ENCODE measurements at regions not wholly inside any gene's neighbourhood (a gene's known extent, or its start where the extent isn't known, plus 50 kb on each side); places are given as distances from the start of the nearest gene placed in this dataset.

DNA sequence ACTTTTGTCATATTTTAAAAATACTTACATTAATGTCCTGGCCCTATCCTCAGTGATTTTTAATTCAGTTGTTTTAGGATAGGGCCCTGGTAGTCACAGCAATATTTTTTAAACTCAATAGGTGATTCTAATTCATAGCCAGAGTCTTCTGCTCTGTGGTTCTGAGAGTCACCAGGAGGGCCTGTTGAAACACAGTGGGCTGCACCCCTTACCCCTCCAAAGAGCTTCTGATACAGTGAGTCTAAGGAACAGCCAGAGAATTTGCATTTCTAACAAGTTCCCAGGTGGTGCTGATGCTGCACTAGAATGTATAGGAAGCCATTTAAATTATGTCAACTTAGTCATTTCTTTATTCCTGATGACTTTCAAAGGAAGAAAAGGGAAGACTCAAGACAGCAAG lies 458.3 kb upstream of the ARRDC3 start:
- no peak for TF ChIP-seq CTCF (IDR thresholded peaks at IDR 0.05)
- DNase-seq (ENCODE audit: low spot score) (no peak), ATAC-seq (ENCODE audit: low FRiP score) (no peak)

- TF ChIP-seq CTCF (IDR thresholded peaks at IDR 0.05) = no peak
- no peak for ATAC-seq (ENCODE audit: low FRiP score)
- DNase-seq (ENCODE audit: low spot score) = no peak
Measured at GRCh38 chr5:91840412-91840811, 457.3 kb upstream of the ARRDC3 start.

GRCh38 chr5:91839721-91840120 lies 456.6 kb upstream of the ARRDC3 start:
- ATAC-seq (ENCODE audit: low FRiP score) (no peak), DNase-seq (ENCODE audit: low spot score) (no peak)
- no peak for TF ChIP-seq CTCF (IDR thresholded peaks at IDR 0.05)

DNA sequence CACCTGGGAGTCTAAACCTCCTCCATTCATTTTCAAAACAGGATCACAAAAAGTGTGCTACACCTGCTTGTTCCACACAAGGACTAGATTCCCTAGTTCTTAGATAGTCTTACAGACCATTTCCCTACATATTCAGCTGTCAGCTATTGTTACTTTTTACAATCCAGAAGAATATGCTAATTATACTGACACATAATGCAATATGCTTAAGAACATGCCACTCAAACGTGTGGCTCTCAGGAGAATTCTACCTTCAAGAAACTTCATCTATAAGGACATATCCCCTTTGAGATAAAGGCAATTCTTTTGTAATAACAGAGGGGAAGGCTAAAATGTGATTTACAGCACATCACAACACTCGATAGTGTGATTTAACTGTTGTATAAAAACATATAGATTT lies 456.1 kb upstream of the ARRDC3 start:
- DNase-seq (ENCODE audit: low spot score) (no peak), ATAC-seq (ENCODE audit: low FRiP score) (no peak)
- TF ChIP-seq CTCF (IDR thresholded peaks at IDR 0.05) = no peak

DNA sequence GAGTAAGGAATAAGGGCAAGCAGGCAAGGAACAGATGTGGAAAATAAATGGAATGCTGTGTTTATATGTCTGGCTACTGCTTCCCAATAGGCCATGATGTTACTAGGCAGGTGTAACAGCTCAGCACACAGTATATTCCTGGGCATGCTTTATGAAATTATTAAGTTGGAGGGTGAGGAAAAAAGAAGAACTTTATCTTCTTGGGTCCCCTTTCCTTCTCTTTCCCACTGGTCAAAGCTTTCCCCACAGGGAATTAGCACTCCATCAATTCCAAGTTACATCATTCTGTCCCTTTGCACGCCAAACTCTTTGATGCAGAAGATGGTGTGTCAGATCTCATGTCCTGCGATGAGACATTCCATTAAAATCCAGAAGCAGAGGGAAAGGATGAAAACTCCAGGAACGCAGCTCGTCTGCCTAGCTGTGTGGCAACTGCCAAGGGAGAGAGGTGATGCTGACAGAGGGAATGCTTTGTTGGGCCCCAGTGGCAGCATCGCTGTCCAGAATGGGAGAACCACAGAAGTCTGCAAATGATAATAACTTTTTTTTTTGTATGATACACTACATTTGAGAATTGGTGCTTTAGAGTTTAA lies 447.3 kb upstream of the ARRDC3 start:
- ATAC-seq (ENCODE audit: low FRiP score) (no peak), DNase-seq (ENCODE audit: low spot score) (no peak)
- no peak for TF ChIP-seq CTCF (IDR thresholded peaks at IDR 0.05)

- no peak for TF ChIP-seq CTCF (IDR thresholded peaks at IDR 0.05)
- ATAC-seq (ENCODE audit: low FRiP score) (no peak), DNase-seq (ENCODE audit: low spot score) (no peak)
Measured at GRCh38 chr5:91825618-91826017, 442.5 kb upstream of the ARRDC3 start.

DNA sequence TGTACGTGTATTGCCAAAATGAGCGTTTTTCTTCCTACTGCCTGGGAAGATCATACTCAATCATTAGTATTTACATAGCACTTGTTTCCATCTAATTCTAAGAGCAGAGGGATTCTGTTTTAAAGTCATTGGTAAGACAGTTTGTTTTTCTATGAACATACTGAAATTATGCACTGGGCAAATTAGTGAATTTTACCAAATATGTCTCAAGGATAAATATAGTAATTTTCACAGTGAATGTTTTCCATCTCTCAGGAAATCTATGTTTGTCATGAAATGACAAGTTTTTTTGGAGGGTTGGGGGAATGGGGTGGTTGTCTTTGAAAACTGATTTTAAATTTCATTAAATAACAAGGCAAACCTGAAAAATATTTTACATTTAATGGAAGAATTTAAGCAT lies 441.3 kb upstream of the ARRDC3 start:
- no peak for ATAC-seq (ENCODE audit: low FRiP score)
- DNase-seq (ENCODE audit: low spot score) = no peak
- TF ChIP-seq CTCF (IDR thresholded peaks at IDR 0.05) = no peak
